Hepatocyte (in vitro differentiated cells): ENCODE measurements at regions not wholly inside any gene's neighbourhood (a gene's known extent, or its start where the extent isn't known, plus 50 kb on each side); places are given as distances from the start of the nearest gene placed in this dataset.
"Not testable (repeated sequence)": the region's sequence is repeated elsewhere in the genome, so short reads cannot be mapped to it uniquely, and the experiment has no call there.

ENCODE experiments used
- DNase-seq: peaks from one replicate; pipeline ENCODE4 v3.0.0-alpha.2; 2016; ENCODE audit warnings: low spot score
- H2AFZ ChIP-seq: fragments of 200-600 bp; sonication (generic); 2 replicates; pipeline ENCODE4 v1.6.0; 2016; ENCODE audit warnings: antibody characterized with exemption, mild to moderate bottlenecking
- H3K27ac ChIP-seq: fragments of 200-600 bp; sonication (generic); 2 replicates; pipeline ENCODE4 v1.5.1; 2016; ENCODE audit warnings: mild to moderate bottlenecking
- H3K27me3 ChIP-seq: fragments of 200-600 bp; sonication (generic); 2 replicates; pipeline ENCODE4 v1.6.1; 2016
- H3K36me3 ChIP-seq: fragments of 200-600 bp; sonication (generic); replicated peaks from 2 replicates; pipeline ENCODE4 v1.5.1; 2016; ENCODE audit warnings: low read depth; ENCODE audit not compliant: insufficient read depth
- H3K4me1 ChIP-seq: fragments of 200-600 bp; sonication (generic); 2 replicates; pipeline ENCODE4 v1.5.1; 2016; ENCODE audit warnings: mild to moderate bottlenecking, moderate library complexity; ENCODE audit not compliant: insufficient read depth
- H3K4me2 ChIP-seq: fragments of 200-600 bp; sonication (generic); 2 replicates; pipeline ENCODE4 v1.6.0; 2016
- H3K4me3 ChIP-seq: fragments of 200-600 bp; sonication (generic); 2 replicates; pipeline ENCODE4 v1.5.1; 2016; ENCODE audit warnings: mild to moderate bottlenecking
- H3K79me2 ChIP-seq: fragments of 200-600 bp; sonication (generic); 2 replicates; pipeline ENCODE4 v1.6.0; 2017; ENCODE audit warnings: mild to moderate bottlenecking
- H3K9me2 ChIP-seq: fragments of 200-600 bp; sonication (generic); replicated peaks from 2 replicates; pipeline ENCODE4 v1.6.0; 2017; ENCODE audit warnings: mild to moderate bottlenecking; ENCODE audit not compliant: insufficient read depth
- H3K9me3 ChIP-seq: fragments of 200-600 bp; sonication (generic); 2 replicates; pipeline ENCODE4 v1.5.1; 2016; ENCODE audit warnings: low read depth, mild to moderate bottlenecking
- H4K20me1 ChIP-seq: fragments of 200-600 bp; sonication (generic); 2 replicates; pipeline ENCODE4 v1.6.0; 2016; ENCODE audit warnings: mild to moderate bottlenecking; ENCODE audit not compliant: insufficient read depth, poor library complexity, severe bottlenecking
- CTCF ChIP-seq: fragments of 200-600 bp; sonication (generic); IDR thresholded peaks from 2 replicates; pipeline ENCODE4 v1.5.1; 2016; ENCODE audit warnings: antibody characterized with exemption, mild to moderate bottlenecking; ENCODE audit not compliant: poor library complexity
- EZH2 ChIP-seq: fragments of 200-600 bp; sonication (generic); IDR thresholded peaks from 2 replicates; pipeline ENCODE4 v1.6.1; 2016; ENCODE audit warnings: antibody characterized with exemption, mild to moderate bottlenecking, borderline replicate concordance
- EZH2phosphoT487 ChIP-seq: fragments of 200-600 bp; sonication (generic); IDR thresholded peaks from one replicate; pipeline ENCODE4 v1.6.1; 2018; ENCODE audit warnings: antibody characterized with exemption, mild to moderate bottlenecking, low read depth, moderate library complexity; ENCODE audit not compliant: unreplicated experiment, severe bottlenecking
- WGBS: methylation state at CpG from one replicate; pipeline ENCODE4 v1.1.6; 2016; ENCODE audit warnings: low lambda C conversion rate; ENCODE audit errors: missing lambda C conversion rate; 5-methylcytosine and 5-hydroxymethylcytosine counted together

GRCh38 chr6:81878479-81878878, 126.0 kb upstream of the TENT5A start:
- DNase-seq, result no peak
- Histone ChIP-seq H3K9me3 (no peaks in the 10 kb centered on the region), H3K4me3 (no peak overlapping the region), H3K4me2 (no peak overlapping the region), H3K79me2 (no peaks in the 10 kb centered on the region), H3K4me1 (no peaks in the 10 kb centered on the region), H3K9me2 (no peaks in the 10 kb centered on the region), H3K27me3 (no peaks in the 10 kb centered on the region), H4K20me1 (no peaks in the 10 kb centered on the region), H3K27ac (no peak overlapping the region), H2AFZ (no peak overlapping the region), H3K36me3 (no peaks in the 10 kb centered on the region)
- TF ChIP-seq EZH2, result no peak
- no peak for TF ChIP-seq EZH2phosphoT487
- TF ChIP-seq CTCF, result no peak

- Histone ChIP-seq H2AFZ (no peak overlapping the region), H3K27me3 (no peaks in the 10 kb centered on the region), H3K9me3 (no peaks in the 10 kb centered on the region), H3K79me2 (no peaks in the 10 kb centered on the region), H4K20me1 (no peaks in the 10 kb centered on the region), H3K4me2 (no peak overlapping the region), H3K27ac (no peak overlapping the region), H3K9me2 (no peaks in the 10 kb centered on the region), H3K4me1 (no peaks in the 10 kb centered on the region), H3K4me3 (no peak overlapping the region), H3K36me3 (no peaks in the 10 kb centered on the region)
- TF ChIP-seq CTCF, result no peak
- no peak for TF ChIP-seq EZH2
- WGBS, result 78% methylated on average over 1 of the region's 1 CpG
- DNase-seq, result no peak
Measured at GRCh38 chr6:81876971-81877370, 124.5 kb upstream of the TENT5A start.

GRCh38 chr6:81875782-81876293, 123.4 kb upstream of the TENT5A start:
- H2AFZ ChIP-seq, result no peak overlapping the region
- 94% methylated on average over 3 of the region's 3 CpGs for WGBS
- H3K4me3 ChIP-seq, result no peak overlapping the region
- no peaks in the 10 kb centered on the region for H4K20me1 ChIP-seq
- no peaks in the 10 kb centered on the region for H3K27me3 ChIP-seq
- no peaks in the 10 kb centered on the region for H3K9me3 ChIP-seq
- H3K36me3 ChIP-seq, result no peaks in the 10 kb centered on the region
- H3K27ac ChIP-seq, result no peak overlapping the region
- no peak for DNase-seq
- H3K79me2 ChIP-seq, result no peaks in the 10 kb centered on the region
- H3K4me1 ChIP-seq, result no peaks in the 10 kb centered on the region
- no peak overlapping the region for H3K4me2 ChIP-seq
- TF ChIP-seq EZH2 (no peak), CTCF (no peak), EZH2phosphoT487 (no peak)
- H3K9me2 ChIP-seq, result no peaks in the 10 kb centered on the region

- H3K9me3 ChIP-seq, H3K36me3 ChIP-seq, H3K9me2 ChIP-seq, H4K20me1 ChIP-seq, H3K27ac ChIP-seq, H2AFZ ChIP-seq, H3K4me3 ChIP-seq, H3K79me2 ChIP-seq, H3K4me2 ChIP-seq, H3K4me1 ChIP-seq, DNase-seq, H3K27me3 ChIP-seq: not testable (repeated sequence)
- 65% methylated on average over 11 of the region's 11 CpGs for WGBS
Measured at GRCh38 chr6:81869749-81870508, 117.4 kb upstream of the TENT5A start.
